Activated T-cell treated with anti-CD3 and anti-CD28 coated beads, Interleukin-2, amount 50 U/mL, for 72 hours (primary cell): ENCODE measurements at regions not wholly inside any gene's neighbourhood (a gene's known extent, or its start where the extent isn't known, plus 50 kb on each side); places are given as distances from the start of the nearest gene placed in this dataset.

Source experiments
- ATAC-seq, 2 donors: fragments of 150-1000 bp; cut with Tn5 transposase; replicated peaks in 1 of 2; 2 replicates each; pipeline ENCODE4 v1.10.0; 2021; ENCODE audit warnings: moderate library complexity in 2 of 2, mild to moderate bottlenecking in 1 of 2
- DNase-seq, 2 donors: peaks; one replicate each; pipeline ENCODE4 v3.0.0; 2021 to 2022; ENCODE audit warnings: mixed read lengths in 1 of 2
- H3K27ac Mint-ChIP-seq: one replicate; pipeline ENCODE4 v1.8.0; 2022; ENCODE audit warnings: mild to moderate bottlenecking, moderate library complexity, mixed read lengths
- H3K27me3 Mint-ChIP-seq: one replicate; pipeline ENCODE4 v1.8.0; 2022; ENCODE audit warnings: low read depth, mixed read lengths
- H3K36me3 Mint-ChIP-seq, 2 donors: one replicate each; pipeline ENCODE4 v1.8.0; 2022; ENCODE audit warnings: mixed read lengths in 2 of 2, mild to moderate bottlenecking in 1 of 2; ENCODE audit not compliant: insufficient read depth in 2 of 2
- H3K4me1 Mint-ChIP-seq: one replicate; pipeline ENCODE4 v1.8.0; 2022; ENCODE audit warnings: low read depth, mixed read lengths
- H3K4me3 Mint-ChIP-seq, 2 donors: one replicate each; pipeline ENCODE4 v1.8.0; 2022; ENCODE audit warnings: mild to moderate bottlenecking in 2 of 2, mixed read lengths in 2 of 2, moderate library complexity in 2 of 2
- H3K9me3 Mint-ChIP-seq, 2 donors: one replicate each; pipeline ENCODE4 v1.8.0; 2022; ENCODE audit warnings: mixed read lengths in 2 of 2

GRCh38 chr1:184272175-184272866 is 114.5 kb upstream of the C1orf21 start:
- Mint-ChIP-seq H3K27me3 (peaks cover 7% of the 10 kb centered on the region), H3K9me3 (no peaks in the 10 kb centered on the region), H3K4me1 (no peaks in the 10 kb centered on the region), H3K27ac (no peak overlapping the region), H3K36me3 (no peaks in the 10 kb centered on the region), H3K4me3 (no peak overlapping the region)
- ATAC-seq: no peak
- DNase-seq: no peak

- no peak for DNase-seq
- H3K4me3 Mint-ChIP-seq: no peak overlapping the region
- H3K27ac Mint-ChIP-seq: no peak overlapping the region
Observed at GRCh38 chr1:184276416-184276815, 110.4 kb upstream of the C1orf21 start.

DNA sequence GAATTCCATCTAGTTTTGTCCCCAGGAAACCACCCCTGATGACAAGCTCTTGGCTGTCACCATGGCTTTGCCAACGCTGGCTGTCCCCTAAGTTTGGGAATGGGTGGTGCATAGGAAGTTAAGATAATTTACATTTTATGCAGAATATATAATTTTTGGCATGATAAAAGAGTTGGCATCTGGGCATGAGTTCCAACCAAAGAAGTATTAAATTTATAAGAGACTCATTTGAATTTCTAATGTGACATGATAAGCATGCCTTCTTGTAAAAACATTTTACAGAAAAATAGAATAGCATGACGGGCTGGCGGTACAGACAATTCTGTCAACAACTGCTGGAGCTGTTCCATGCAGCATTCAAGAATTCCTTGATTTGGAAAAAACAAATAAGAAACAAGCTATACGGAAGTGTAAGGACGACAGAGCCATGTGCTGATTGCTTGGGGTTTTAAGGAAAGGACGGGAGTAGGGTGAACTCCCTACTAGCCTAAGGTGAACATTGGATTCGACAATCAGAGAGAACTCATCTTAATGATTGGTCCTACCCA is 106.8 kb upstream of the C1orf21 start:
- H3K36me3 Mint-ChIP-seq: no peaks in the 10 kb centered on the region
- H3K27me3 Mint-ChIP-seq: no peaks in the 10 kb centered on the region
- DNase-seq (no peak), ATAC-seq (no peak)
- no peak overlapping the region for H3K4me3 Mint-ChIP-seq
- H3K27ac Mint-ChIP-seq: no peak overlapping the region
- H3K4me1 Mint-ChIP-seq: no peaks in the 10 kb centered on the region
- no peaks in the 10 kb centered on the region for H3K9me3 Mint-ChIP-seq

More at GRCh38 chr1:184276416-184276815, 110.4 kb upstream of the C1orf21 start:
- Mint-ChIP-seq H3K9me3 (no peaks in the 10 kb centered on the region), H3K4me1 (no peaks in the 10 kb centered on the region), H3K27me3 (no peaks in the 10 kb centered on the region), H3K36me3 (no peaks in the 10 kb centered on the region)
- no peak for ATAC-seq

GRCh38 chr1:184283999-184284398 is 102.8 kb upstream of the C1orf21 start:
- no peak overlapping the region for H3K27ac Mint-ChIP-seq
- H3K4me1 Mint-ChIP-seq: no peaks in the 10 kb centered on the region
- H3K9me3 Mint-ChIP-seq: peaks cover 0 to 2% of the 10 kb centered on the region in 2 donors
- no peak for ATAC-seq
- DNase-seq: no peak
- H3K4me3 Mint-ChIP-seq: no peak overlapping the region
- H3K27me3 Mint-ChIP-seq: no peaks in the 10 kb centered on the region
- no peaks in the 10 kb centered on the region for H3K36me3 Mint-ChIP-seq

GRCh38 chr1:184284900-184285299 is 101.9 kb upstream of the C1orf21 start:
- Mint-ChIP-seq H3K27me3 (no peaks in the 10 kb centered on the region), H3K27ac (no peak overlapping the region), H3K4me3 (no peak overlapping the region), H3K9me3 (peaks cover 0 to 2% of the 10 kb centered on the region in 2 donors), H3K36me3 (peaks cover 0 to under 1% of the 10 kb centered on the region in 2 donors), H3K4me1 (no peaks in the 10 kb centered on the region)
- ATAC-seq: no peak
- no peak for DNase-seq

DNA sequence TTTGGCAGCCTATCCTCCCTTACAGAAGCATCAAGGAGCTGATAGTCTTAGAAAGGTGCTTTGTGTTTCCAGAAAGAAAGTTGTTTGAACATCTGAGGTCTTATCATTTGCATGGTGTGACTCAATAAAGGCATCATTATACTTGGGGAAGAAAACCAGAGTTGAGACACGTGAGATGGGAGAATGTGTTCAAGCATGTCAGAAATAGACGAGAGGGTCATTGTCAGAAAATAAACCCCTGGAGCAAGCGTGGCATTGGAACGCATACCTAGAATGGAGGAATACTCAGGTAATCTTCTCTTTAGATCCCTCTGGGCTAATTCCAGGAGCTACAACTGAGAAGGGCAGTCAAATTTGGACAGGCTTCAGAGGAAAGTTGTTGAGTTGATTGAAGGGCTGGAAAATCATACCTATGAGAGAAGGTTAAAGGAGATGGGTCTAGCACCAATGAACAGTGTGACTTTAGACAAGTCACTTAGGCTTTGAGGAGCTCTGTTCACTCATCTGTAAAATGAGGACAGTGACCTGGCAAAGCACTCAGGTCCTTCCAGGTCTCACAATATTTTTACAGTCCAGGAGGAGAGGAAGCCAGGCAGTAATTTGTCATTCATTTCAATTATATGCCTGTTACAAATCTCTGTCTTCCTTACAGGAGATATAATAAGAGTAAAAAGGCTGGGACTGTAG is 101.3 kb upstream of the C1orf21 start:
- Mint-ChIP-seq H3K27ac (no peak overlapping the region), H3K36me3 (peaks cover 0 to 2% of the 10 kb centered on the region in 2 donors), H3K9me3 (peaks cover 2% of the 10 kb centered on the region in 2 donors), H3K4me1 (no peaks in the 10 kb centered on the region), H3K4me3 (no peak overlapping the region), H3K27me3 (no peaks in the 10 kb centered on the region)
- no peak for DNase-seq
- ATAC-seq: no peak

DNA sequence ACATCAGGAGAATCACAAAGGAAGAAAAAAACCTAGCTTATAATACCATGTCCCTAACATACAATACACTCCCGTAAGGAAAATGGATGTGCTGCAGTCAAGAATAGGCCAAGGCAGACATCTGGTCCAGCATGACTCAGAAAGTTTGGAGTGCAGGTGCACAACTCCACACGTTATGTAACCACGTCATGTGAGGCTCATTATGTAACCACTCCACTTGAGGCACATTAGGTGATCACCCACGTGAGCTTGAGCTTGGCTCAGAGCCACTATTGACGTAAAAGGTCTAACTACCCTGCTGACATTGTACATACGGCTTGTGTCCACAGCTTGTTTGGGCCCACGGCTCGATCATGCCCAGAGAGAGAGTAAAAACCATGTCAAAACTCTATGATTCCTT is 99.8 kb upstream of the C1orf21 start:
- Mint-ChIP-seq H3K27me3 (no peaks in the 10 kb centered on the region), H3K27ac (no peak overlapping the region), H3K4me3 (no peak overlapping the region), H3K36me3 (peaks cover 0 to 2% of the 10 kb centered on the region in 2 donors), H3K4me1 (no peaks in the 10 kb centered on the region), H3K9me3 (peaks cover 2 to 7% of the 10 kb centered on the region in 2 donors)
- DNase-seq: no peak
- ATAC-seq: no peak

GRCh38 chr1:184289825-184290550 is 96.8 kb upstream of the C1orf21 start:
- peaks cover 2 to 10% of the 10 kb centered on the region in 2 donors for H3K9me3 Mint-ChIP-seq
- no peak overlapping the region for H3K27ac Mint-ChIP-seq
- no peak overlapping the region for H3K4me3 Mint-ChIP-seq
- H3K4me1 Mint-ChIP-seq: no peaks in the 10 kb centered on the region
- no peak for ATAC-seq
- DNase-seq: no peak
- peaks cover 0 to 2% of the 10 kb centered on the region in 2 donors for H3K36me3 Mint-ChIP-seq
- no peaks in the 10 kb centered on the region for H3K27me3 Mint-ChIP-seq

DNA sequence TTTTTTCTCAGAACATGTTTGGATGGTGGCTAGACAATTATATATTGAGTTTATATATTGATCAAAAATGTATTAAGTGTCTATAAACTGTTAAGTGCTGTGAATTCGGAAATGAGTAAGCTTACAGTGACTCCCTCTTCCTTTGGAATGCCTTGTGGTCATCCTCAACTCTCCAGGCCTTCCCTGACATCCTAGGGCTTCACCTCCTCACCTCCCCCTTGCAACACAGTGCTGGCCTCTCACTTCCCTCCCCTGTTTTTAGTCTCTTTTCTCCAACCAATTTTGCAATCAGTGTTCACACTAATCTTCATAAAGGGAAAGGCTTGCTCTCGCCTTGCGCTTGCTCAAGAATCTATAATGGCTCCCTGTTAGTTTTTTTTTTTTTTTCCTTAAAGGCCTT is 95.1 kb upstream of the C1orf21 start:
- ATAC-seq: no peak
- DNase-seq: no peak
- H3K4me3 Mint-ChIP-seq: no peak overlapping the region
- no peak overlapping the region for H3K27ac Mint-ChIP-seq
- H3K27me3 Mint-ChIP-seq: no peaks in the 10 kb centered on the region
- peaks cover 0 to 2% of the 10 kb centered on the region in 2 donors for H3K36me3 Mint-ChIP-seq
- H3K9me3 Mint-ChIP-seq: peaks cover 2 to 10% of the 10 kb centered on the region in 2 donors
- H3K4me1 Mint-ChIP-seq: no peaks in the 10 kb centered on the region

GRCh38 chr1:184292101-184292500 is 94.7 kb upstream of the C1orf21 start:
- peaks cover 0 to 2% of the 10 kb centered on the region in 2 donors for H3K36me3 Mint-ChIP-seq
- H3K9me3 Mint-ChIP-seq: peaks cover 0 to 10% of the 10 kb centered on the region in 2 donors
- no peaks in the 10 kb centered on the region for H3K4me1 Mint-ChIP-seq
- H3K27ac Mint-ChIP-seq: no peak overlapping the region
- no peaks in the 10 kb centered on the region for H3K27me3 Mint-ChIP-seq
- ATAC-seq: no peak
- no peak for DNase-seq
- no peak overlapping the region for H3K4me3 Mint-ChIP-seq

- peaks cover 9% of the 10 kb centered on the region for H3K27me3 Mint-ChIP-seq
- DNase-seq (no peak), ATAC-seq (no peak)
- H3K9me3 Mint-ChIP-seq: peaks cover 0 to 10% of the 10 kb centered on the region in 2 donors
- H3K36me3 Mint-ChIP-seq: peaks cover 0 to 2% of the 10 kb centered on the region in 2 donors
- H3K27ac Mint-ChIP-seq: no peak overlapping the region
- no peak overlapping the region for H3K4me3 Mint-ChIP-seq
- no peaks in the 10 kb centered on the region for H3K4me1 Mint-ChIP-seq
Observed at GRCh38 chr1:184294101-184294500, 92.7 kb upstream of the C1orf21 start.

DNA sequence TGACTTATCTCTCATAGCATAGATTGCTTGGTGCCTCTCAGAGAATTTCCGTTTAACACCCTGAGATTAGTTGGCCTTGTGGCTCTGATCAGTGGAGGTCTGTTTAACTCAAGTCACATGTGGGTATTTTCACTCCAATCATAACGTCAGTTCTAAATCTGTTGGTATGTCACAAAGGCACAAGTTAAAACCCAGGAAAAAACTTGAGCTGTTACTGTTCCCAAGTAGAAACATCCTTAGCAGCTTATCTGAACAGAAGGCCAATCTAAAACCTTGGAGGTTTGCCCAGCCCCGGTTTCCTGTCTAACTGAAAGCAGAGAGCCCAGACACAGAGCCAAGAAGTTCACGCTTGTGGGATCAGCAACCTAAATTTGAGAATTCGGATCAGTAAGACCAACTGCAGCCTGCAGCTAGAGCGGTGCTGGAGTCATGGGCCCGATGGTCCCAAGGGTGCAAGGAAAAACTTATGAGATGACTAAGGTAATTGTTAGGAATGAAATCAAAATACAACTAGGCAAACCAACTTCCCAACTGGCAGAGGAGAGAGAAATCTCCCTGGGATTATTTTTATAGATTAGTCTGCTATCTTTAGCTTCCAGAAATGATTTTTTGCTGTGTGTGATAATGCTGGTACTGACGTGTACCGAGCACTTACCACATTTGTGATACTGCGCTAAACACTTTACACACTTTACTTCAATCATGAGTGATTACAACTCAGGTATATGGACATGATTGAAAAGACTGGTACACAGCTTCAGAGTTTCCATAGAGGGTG is 90.2 kb upstream of the C1orf21 start:
- no peaks in the 10 kb centered on the region for H3K4me1 Mint-ChIP-seq
- DNase-seq: no peak

More for the DNA sequence above, 90.2 kb upstream of the C1orf21 start:
- Mint-ChIP-seq H3K27me3 (peaks cover 9% of the 10 kb centered on the region), H3K9me3 (peaks cover 0 to 3% of the 10 kb centered on the region in 2 donors), H3K36me3 (no peaks in the 10 kb centered on the region), H3K27ac (no peak overlapping the region), H3K4me3 (no peak overlapping the region)
- ATAC-seq: no peak
